CD14-positive monocyte (primary cell): ENCODE measurements at regions not wholly inside any gene's neighbourhood (a gene's known extent, or its start where the extent isn't known, plus 50 kb on each side); places are given as distances from the start of the nearest gene placed in this dataset.

Experiments
- DNase-seq, 3 donors: peaks; one replicate each; pipeline ENCODE4 v3.0.0-alpha.2; 2011 to 2022
- H2AFZ ChIP-seq: 2 replicates; pipeline ENCODE4 v1.6.0; 2012; ENCODE audit warnings: mild to moderate bottlenecking, low read depth, low read length, inconsistent platforms; ENCODE audit not compliant: insufficient read depth, poor library complexity, severe bottlenecking
- H3K27ac ChIP-seq, 2 donors: 1 replicate in 1 of 2; 2 replicates in 1 of 2; pipeline ENCODE4 v1.5.1; 2012 to 2013; ENCODE audit warnings: low read length in 2 of 2, control low read depth in 1 of 2, inconsistent platforms in 1 of 2, low read depth in 1 of 2, mild to moderate bottlenecking in 1 of 2
- H3K27me3 ChIP-seq, 2 donors: one replicate each; pipeline versions ENCODE4 v1.6.0 to v1.6.1; 2011 to 2013; ENCODE audit warnings: low read length in 2 of 2; ENCODE audit not compliant: control insufficient read depth in 2 of 2, insufficient read depth in 2 of 2
- H3K36me3 ChIP-seq, 2 donors: replicated peaks in 1 of 2; 1 replicate in 1 of 2; 2 replicates in 1 of 2; pipeline versions ENCODE4 v1.5.1 to v1.6.1; 2012 to 2013; ENCODE audit warnings: low read length in 2 of 2, control low read depth in 1 of 2, inconsistent platforms in 1 of 2, mild to moderate bottlenecking in 1 of 2; ENCODE audit not compliant: insufficient read depth in 2 of 2, control insufficient read depth in 1 of 2
- H3K4me1 ChIP-seq, 2 donors: 1 replicate in 1 of 2; 2 replicates in 1 of 2; pipeline versions ENCODE4 v1.5.1 to v1.6.1; 2012 to 2013; ENCODE audit warnings: low read length in 2 of 2, control low read depth in 1 of 2, inconsistent platforms in 1 of 2, mild to moderate bottlenecking in 1 of 2, moderate library complexity in 1 of 2; ENCODE audit not compliant: insufficient read depth in 2 of 2, control insufficient read depth in 1 of 2
- H3K4me2 ChIP-seq: replicated peaks from 2 replicates; pipeline ENCODE3; 2012; ENCODE audit warnings: low read length, moderate library complexity, mild to moderate bottlenecking; ENCODE audit not compliant: poor library complexity, severe bottlenecking; ENCODE audit errors: extremely low read depth
- H3K4me3 ChIP-seq, 3 experiments: fragments of 200-600 bp in 1 of 3; sonication (generic) in 1 of 3; replicated peaks in 1 of 3; 1 replicate in 2 of 3; 2 replicates in 1 of 3; pipeline ENCODE4 v1.5.1; 2011 to 2013; ENCODE audit warnings: low read length in 3 of 3, mild to moderate bottlenecking in 3 of 3, control low read depth in 2 of 3, low read depth in 2 of 3, inconsistent platforms in 1 of 3, moderate library complexity in 1 of 3
- H3K79me2 ChIP-seq: 2 replicates; pipeline ENCODE4 v1.6.0; 2012; ENCODE audit warnings: mild to moderate bottlenecking, control low read depth, inconsistent platforms, low read length, moderate library complexity; ENCODE audit not compliant: insufficient read depth
- H3K9ac ChIP-seq: 2 replicates; pipeline ENCODE4 v1.6.0; 2017; ENCODE audit warnings: low read length, mild to moderate bottlenecking; ENCODE audit not compliant: insufficient read depth, poor library complexity, severe bottlenecking
- H3K9me3 ChIP-seq, 2 donors: replicated peaks in 1 of 2; 1 replicate in 1 of 2; 2 replicates in 1 of 2; pipeline versions ENCODE4 v1.5.1 to v1.6.1; 2012 to 2013; ENCODE audit warnings: low read length in 2 of 2, control low read depth in 1 of 2; ENCODE audit not compliant: control insufficient read depth in 1 of 2, insufficient read depth in 1 of 2
- H4K20me1 ChIP-seq: 2 replicates; pipeline ENCODE4 v1.6.0; 2012; ENCODE audit warnings: mild to moderate bottlenecking, low read length, control low read depth, moderate library complexity; ENCODE audit not compliant: insufficient read depth
- H3K27ac Mint-ChIP-seq, 7 donors: one replicate each; pipeline ENCODE4 v1.8.0; 2020; ENCODE audit warnings: mild to moderate bottlenecking in 7 of 7, mixed read lengths in 7 of 7, moderate library complexity in 6 of 7, inconsistent platforms in 2 of 7
- H3K27me3 Mint-ChIP-seq, 3 donors: one replicate each; pipeline ENCODE4 v1.8.0; 2021 to 2022; ENCODE audit warnings: low read depth in 3 of 3, mild to moderate bottlenecking in 3 of 3, mixed read lengths in 3 of 3, moderate library complexity in 3 of 3, inconsistent platforms in 1 of 3
- H3K36me3 Mint-ChIP-seq, 2 donors: one replicate each; pipeline ENCODE4 v1.8.0; 2020; ENCODE audit warnings: mixed read lengths in 2 of 2, inconsistent platforms in 1 of 2, mild to moderate bottlenecking in 1 of 2
- H3K4me1 Mint-ChIP-seq: one replicate; pipeline ENCODE4 v1.8.0; 2020; ENCODE audit warnings: mild to moderate bottlenecking, mixed read lengths
- H3K4me3 Mint-ChIP-seq, 2 donors: one replicate each; pipeline ENCODE4 v1.8.0; 2020; ENCODE audit warnings: mild to moderate bottlenecking in 2 of 2, mixed read lengths in 2 of 2, moderate library complexity in 1 of 2
- H3K9me3 Mint-ChIP-seq, 7 donors: one replicate each; pipeline ENCODE4 v1.8.0; 2020 to 2022; ENCODE audit warnings: mixed read lengths in 7 of 7, mild to moderate bottlenecking in 6 of 7, moderate library complexity in 6 of 7, inconsistent platforms in 2 of 7
- WGBS: methylation state at CpG from one replicate; pipeline ENCODE4 v1.1.5; 2013; ENCODE audit warnings: missing lambda C conversion rate; ENCODE audit not compliant: insufficient coverage; 5-methylcytosine and 5-hydroxymethylcytosine counted together
- intact Hi-C, 2 donors: fragments of 100-400 bp; cut with micrococcal nuclease; formaldehyde crosslinking; loops; one replicate each; pipeline versions ENCODE4 v1.15.0 to v1.15.1; 2023
- TF ChIP-seq, protein P1 (sequence below): fragments of 200-600 bp; IDR thresholded peaks from one replicate; pipeline ENCODE4 v1.8.0; 2022; ENCODE audit warnings: antibody characterized with exemption, mild to moderate bottlenecking

DNA sequence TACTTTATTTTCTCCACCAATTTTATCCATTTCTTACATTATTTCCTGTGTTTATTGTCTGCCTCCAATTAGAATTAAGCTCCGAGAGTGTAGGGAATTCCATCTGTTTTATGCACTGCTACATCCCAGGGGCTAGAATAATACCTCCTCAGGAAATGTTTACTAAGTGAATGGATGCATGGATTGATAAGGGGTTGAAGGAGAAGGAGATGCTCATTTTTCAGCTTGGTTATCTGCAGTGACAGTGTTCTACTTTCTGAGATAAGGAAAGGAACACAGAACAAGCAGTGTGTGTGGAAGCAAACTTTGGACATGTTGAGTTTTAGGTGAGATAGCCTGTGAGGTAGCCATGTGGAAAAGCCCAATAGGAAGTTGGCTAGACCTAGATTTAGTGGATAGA is 164.6 kb upstream of the HMGA2 start:
- no peak overlapping the region for H3K4me2 ChIP-seq
- Mint-ChIP-seq H3K27ac (no peak overlapping the region), H3K9me3 (peaks cover 0 to 6% (median 2%) of the 10 kb centered on the region in 7 donors), H3K4me1 (peaks cover 7% of the 10 kb centered on the region), H3K36me3 (no peaks in the 10 kb centered on the region), H3K4me3 (peak overlapping the region in 1 of 2 donors; percentile 13), H3K27me3 (peaks cover 3 to 11% (median 10%) of the 10 kb centered on the region in 3 donors)
- no peak overlapping the region for H2AFZ ChIP-seq
- no CpG with 5 or more reads among the region's 1 CpG for WGBS
- no peak overlapping the region for H3K4me3 ChIP-seq
- intact Hi-C loops: no loop called here
- H3K79me2 ChIP-seq: no peaks in the 10 kb centered on the region
- H3K27ac ChIP-seq: no peak overlapping the region
- H3K9ac ChIP-seq: no peak overlapping the region
- no peaks in the 10 kb centered on the region for H3K36me3 ChIP-seq
- TF ChIP-seq, protein P1, sequence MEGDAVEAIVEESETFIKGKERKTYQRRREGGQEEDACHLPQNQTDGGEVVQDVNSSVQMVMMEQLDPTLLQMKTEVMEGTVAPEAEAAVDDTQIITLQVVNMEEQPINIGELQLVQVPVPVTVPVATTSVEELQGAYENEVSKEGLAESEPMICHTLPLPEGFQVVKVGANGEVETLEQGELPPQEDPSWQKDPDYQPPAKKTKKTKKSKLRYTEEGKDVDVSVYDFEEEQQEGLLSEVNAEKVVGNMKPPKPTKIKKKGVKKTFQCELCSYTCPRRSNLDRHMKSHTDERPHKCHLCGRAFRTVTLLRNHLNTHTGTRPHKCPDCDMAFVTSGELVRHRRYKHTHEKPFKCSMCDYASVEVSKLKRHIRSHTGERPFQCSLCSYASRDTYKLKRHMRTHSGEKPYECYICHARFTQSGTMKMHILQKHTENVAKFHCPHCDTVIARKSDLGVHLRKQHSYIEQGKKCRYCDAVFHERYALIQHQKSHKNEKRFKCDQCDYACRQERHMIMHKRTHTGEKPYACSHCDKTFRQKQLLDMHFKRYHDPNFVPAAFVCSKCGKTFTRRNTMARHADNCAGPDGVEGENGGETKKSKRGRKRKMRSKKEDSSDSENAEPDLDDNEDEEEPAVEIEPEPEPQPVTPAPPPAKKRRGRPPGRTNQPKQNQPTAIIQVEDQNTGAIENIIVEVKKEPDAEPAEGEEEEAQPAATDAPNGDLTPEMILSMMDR: no peak
- H3K9me3 ChIP-seq: no peaks in the 10 kb centered on the region
- no peaks in the 10 kb centered on the region for H4K20me1 ChIP-seq
- H3K4me1 ChIP-seq: peaks cover 0 to 10% of the 10 kb centered on the region in 2 donors
- peaks cover 0 to 2% of the 10 kb centered on the region in 2 donors for H3K27me3 ChIP-seq
- DNase-seq: no peak

DNA sequence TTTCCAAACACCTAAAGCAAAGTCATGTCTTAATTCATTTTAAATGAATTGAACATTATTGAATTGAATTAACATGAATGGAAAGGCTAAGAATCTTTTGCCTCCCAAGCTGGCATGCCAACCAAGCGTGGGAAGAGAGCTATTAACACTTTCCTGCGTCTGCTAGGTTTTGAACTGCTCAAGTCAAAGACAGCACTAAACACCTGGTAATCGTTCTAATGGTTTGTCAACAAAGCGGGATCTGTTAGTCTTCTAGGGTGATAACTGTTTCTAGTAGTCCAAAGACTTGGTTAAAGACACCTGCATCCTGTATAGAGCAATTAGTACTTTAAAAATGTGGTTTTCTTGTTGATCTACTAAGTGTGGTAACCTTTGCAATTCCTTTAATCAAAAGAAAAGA is 164.2 kb upstream of the HMGA2 start:
- Histone ChIP-seq H4K20me1 (no peaks in the 10 kb centered on the region), H3K4me3 (no peak overlapping the region), H3K27me3 (peaks cover 0 to 2% of the 10 kb centered on the region in 2 donors), H3K27ac (no peak overlapping the region), H3K4me2 (no peak overlapping the region), H3K9me3 (no peaks in the 10 kb centered on the region), H3K36me3 (no peaks in the 10 kb centered on the region), H3K4me1 (peaks cover 0 to 10% of the 10 kb centered on the region in 2 donors), H2AFZ (no peak overlapping the region), H3K9ac (no peak overlapping the region), H3K79me2 (no peaks in the 10 kb centered on the region)
- Mint-ChIP-seq H3K36me3 (no peaks in the 10 kb centered on the region), H3K27me3 (peaks cover 3 to 11% (median 10%) of the 10 kb centered on the region in 3 donors), H3K4me3 (no peak overlapping the region), H3K9me3 (peaks cover 0 to 6% (median 2%) of the 10 kb centered on the region in 7 donors), H3K4me1 (peaks cover 7% of the 10 kb centered on the region), H3K27ac (no peak overlapping the region)
- WGBS: 97% methylated on average over 4 of the region's 4 CpGs
- TF ChIP-seq, protein P1: no peak
- intact Hi-C loops: no loop called here
- DNase-seq: no peak
